Esophagus squamous epithelium (tissue), 5 donors: ENCODE measurements at regions not wholly inside any gene's neighbourhood (a gene's known extent, or its start where the extent isn't known, plus 50 kb on each side); places are given as distances from the start of the nearest gene placed in this dataset.

Experiments
- DNase-seq: peaks from one replicate; lab custom pipeline; 2025; lab: John Stamatoyannopoulos, UW
- H3K27ac ChIP-seq, 4 donors: fragments of 200-600 bp; sonication (generic); one replicate each; pipeline ENCODE4 v1.5.1; 2016 to 2019; ENCODE audit warnings: mild to moderate bottlenecking in 1 of 4
- H3K27me3 ChIP-seq, 4 donors: fragments of 200-600 bp; sonication (generic); 1 replicate in 3 of 4; 2 replicates in 1 of 4; pipeline versions ENCODE4 v1.5.1 to v1.6.0; 2017 to 2021; ENCODE audit warnings: antibody characterized with exemption in 1 of 4
- H3K36me3 ChIP-seq, 3 donors: fragments of 200-600 bp; sonication (generic); one replicate each; pipeline ENCODE4 v1.5.1; 2016 to 2019
- H3K4me1 ChIP-seq, 3 donors: fragments of 200-600 bp; sonication (generic); one replicate each; pipeline ENCODE4 v1.5.1; 2017 to 2019
- H3K4me3 ChIP-seq, 4 donors: fragments of 200-600 bp; sonication (generic); 1 replicate in 3 of 4; 2 replicates in 1 of 4; pipeline ENCODE4 v1.5.1; 2016 to 2019; ENCODE audit warnings: mild to moderate bottlenecking in 2 of 4, moderate library complexity in 1 of 4
- H3K9me3 ChIP-seq, 3 donors: fragments of 200-600 bp; sonication (generic); one replicate each; pipeline ENCODE4 v1.5.1; 2016 to 2019
- CTCF ChIP-seq, 6 experiments: fragments of 450-650 bp in 4 of 6; fragments of 200-600 bp in 2 of 6; sonication (generic) in 2 of 6; IDR thresholded peaks; one replicate each; pipeline ENCODE4 v1.5.1; 2016 to 2019; ENCODE audit warnings: antibody characterized with exemption in 6 of 6, mild to moderate bottlenecking in 4 of 6, moderate library complexity in 4 of 6
- POLR2A ChIP-seq, 4 donors: fragments of 450-650 bp; IDR thresholded peaks; one replicate each; pipeline ENCODE4 v1.6.1; 2017; ENCODE audit warnings: antibody characterized with exemption in 4 of 4, mild to moderate bottlenecking in 4 of 4, moderate library complexity in 3 of 4
- WGBS, 2 donors: methylation state at CpG; one replicate each; pipeline ENCODE4 v1.1.5; 2018; 5-methylcytosine and 5-hydroxymethylcytosine counted together
- intact Hi-C: fragments of 100-400 bp; cut with DNase I; formaldehyde crosslinking; loops from one replicate; pipeline ENCODE4 v1.15.0; 2022
- donor health status: DM: yes; HTN: yes; CAD: no.

GRCh38 chr21:19286876-19287275 is 883.3 kb upstream of the TMPRSS15 start:
- no peak overlapping the region for H3K27ac ChIP-seq
- intact Hi-C loops = no loop called here
- H3K4me3 ChIP-seq = no peak overlapping the region
- H3K4me1 ChIP-seq = no peaks in the 10 kb centered on the region
- TF ChIP-seq CTCF (IDR thresholded peaks at IDR 0.05) (no peak), POLR2A (IDR thresholded peaks at IDR 0.05) (no peak)
- no peaks in the 10 kb centered on the region for H3K9me3 ChIP-seq
- no peak for DNase-seq
- 74 to 76% methylated on average over 2 of the region's 2 CpGs for WGBS, 2 donors
- H3K36me3 ChIP-seq = no peaks in the 10 kb centered on the region
- no peaks in the 10 kb centered on the region for H3K27me3 ChIP-seq

- Histone ChIP-seq H3K36me3 (no peaks in the 10 kb centered on the region), H3K4me1 (no peaks in the 10 kb centered on the region), H3K4me3 (no peak overlapping the region), H3K27ac (no peak overlapping the region), H3K9me3 (peaks cover 0 to 4% (median 0%) of the 10 kb centered on the region in 3 donors), H3K27me3 (no peaks in the 10 kb centered on the region)
- TF ChIP-seq POLR2A (IDR thresholded peaks at IDR 0.05) (no peak), CTCF (IDR thresholded peaks at IDR 0.05) (no peak)
- intact Hi-C loops = no loop called here
- no peak for DNase-seq
These were observed 886.7 kb upstream of the TMPRSS15 start for GRCh38 chr21:19290328-19290727.

- 62 to 63% methylated on average over 1 of the region's 1 CpG for WGBS, 2 donors
- H3K27me3 ChIP-seq = no peaks in the 10 kb centered on the region
- H3K4me1 ChIP-seq = no peaks in the 10 kb centered on the region
- DNase-seq = no peak
- no peak overlapping the region for H3K4me3 ChIP-seq
- no peaks in the 10 kb centered on the region for H3K36me3 ChIP-seq
- intact Hi-C loops = no loop called here
- TF ChIP-seq POLR2A (IDR thresholded peaks at IDR 0.05) = no peak
- no peaks in the 10 kb centered on the region for H3K9me3 ChIP-seq
- H3K27ac ChIP-seq = no peak overlapping the region
These were observed 916.7 kb upstream of the TMPRSS15 start for GRCh38 chr21:19320291-19320690.

- WGBS, 2 donors = 63 to 67% methylated on average over 3 of the region's 3 CpGs
- TF ChIP-seq CTCF (IDR thresholded peaks at IDR 0.05) (no peak), POLR2A (IDR thresholded peaks at IDR 0.05) (no peak)
- intact Hi-C loops = no loop called here
These were observed 918.1 kb upstream of the TMPRSS15 start for GRCh38 chr21:19321688-19322087.

GRCh38 chr21:19322360-19322759 is 918.8 kb upstream of the TMPRSS15 start:
- H3K4me1 ChIP-seq = no peaks in the 10 kb centered on the region
- H3K27ac ChIP-seq = no peak overlapping the region
- H3K36me3 ChIP-seq = no peaks in the 10 kb centered on the region
- TF ChIP-seq CTCF (IDR thresholded peaks at IDR 0.05) (no peak), POLR2A (IDR thresholded peaks at IDR 0.05) (no peak)
- H3K9me3 ChIP-seq = no peaks in the 10 kb centered on the region
- 14 to 23% methylated on average over 1 of the region's 1 CpG for WGBS, 2 donors
- H3K4me3 ChIP-seq = no peak overlapping the region
- intact Hi-C loops = no loop called here
- no peak for DNase-seq
- no peaks in the 10 kb centered on the region for H3K27me3 ChIP-seq

More at GRCh38 chr21:19321688-19322087, 918.1 kb upstream of the TMPRSS15 start:
- Histone ChIP-seq H3K9me3 (no peaks in the 10 kb centered on the region), H3K4me1 (no peaks in the 10 kb centered on the region), H3K27me3 (no peaks in the 10 kb centered on the region), H3K36me3 (no peaks in the 10 kb centered on the region), H3K4me3 (no peak overlapping the region), H3K27ac (no peak overlapping the region)
- no peak for DNase-seq
